Upper lobe of right lung (tissue), 1 donor: ENCODE measurements at regions not wholly inside any gene's neighbourhood (a gene's known extent, or its start where the extent isn't known, plus 50 kb on each side); places are given as distances from the start of the nearest gene placed in this dataset.

Experiments used
- ATAC-seq: fragments of 200-7000 bp; cut with Tn5 transposase; one replicate; pipeline ENCODE4 v1.9.1; 2020; ENCODE audit warnings: mild to moderate bottlenecking, moderate library complexity
- DNase-seq: peaks from one replicate; pipeline ENCODE4 v3.0.0-alpha.2; 2020
- H3K27ac ChIP-seq: fragments of 200-600 bp; one replicate; pipeline ENCODE4 v1.8.0; 2022
- H3K27me3 ChIP-seq: fragments of 200-600 bp; one replicate; pipeline ENCODE4 v1.8.0; 2022; ENCODE audit warnings: mild to moderate bottlenecking
- H3K36me3 ChIP-seq: fragments of 200-600 bp; one replicate; pipeline ENCODE4 v1.8.0; 2022
- H3K4me1 ChIP-seq: fragments of 200-600 bp; one replicate; pipeline ENCODE4 v1.8.0; 2022
- H3K4me3 ChIP-seq: fragments of 200-600 bp; one replicate; pipeline ENCODE4 v1.8.0; 2022; ENCODE audit warnings: mild to moderate bottlenecking
- H3K9me3 ChIP-seq: fragments of 200-600 bp; one replicate; pipeline ENCODE4 v1.8.0; 2022
- CTCF ChIP-seq: fragments of 200-600 bp; IDR thresholded peaks from one replicate; pipeline ENCODE4 v1.8.0; 2022; ENCODE audit warnings: antibody characterized with exemption
- intact Hi-C: fragments of 100-400 bp; cut with DNase I; formaldehyde crosslinking; loops from one replicate; pipeline ENCODE4 v1.11.0; 2022
- donor health status: DM: no; HTN: yes; CAD: no; lungs with severe emphysema.

- H3K27me3 ChIP-seq = peaks cover 20% of the 10 kb centered on the region
These were observed 59.1 kb upstream of the TTC34 start for GRCh38 chr1:2860476-2861142.

DNA sequence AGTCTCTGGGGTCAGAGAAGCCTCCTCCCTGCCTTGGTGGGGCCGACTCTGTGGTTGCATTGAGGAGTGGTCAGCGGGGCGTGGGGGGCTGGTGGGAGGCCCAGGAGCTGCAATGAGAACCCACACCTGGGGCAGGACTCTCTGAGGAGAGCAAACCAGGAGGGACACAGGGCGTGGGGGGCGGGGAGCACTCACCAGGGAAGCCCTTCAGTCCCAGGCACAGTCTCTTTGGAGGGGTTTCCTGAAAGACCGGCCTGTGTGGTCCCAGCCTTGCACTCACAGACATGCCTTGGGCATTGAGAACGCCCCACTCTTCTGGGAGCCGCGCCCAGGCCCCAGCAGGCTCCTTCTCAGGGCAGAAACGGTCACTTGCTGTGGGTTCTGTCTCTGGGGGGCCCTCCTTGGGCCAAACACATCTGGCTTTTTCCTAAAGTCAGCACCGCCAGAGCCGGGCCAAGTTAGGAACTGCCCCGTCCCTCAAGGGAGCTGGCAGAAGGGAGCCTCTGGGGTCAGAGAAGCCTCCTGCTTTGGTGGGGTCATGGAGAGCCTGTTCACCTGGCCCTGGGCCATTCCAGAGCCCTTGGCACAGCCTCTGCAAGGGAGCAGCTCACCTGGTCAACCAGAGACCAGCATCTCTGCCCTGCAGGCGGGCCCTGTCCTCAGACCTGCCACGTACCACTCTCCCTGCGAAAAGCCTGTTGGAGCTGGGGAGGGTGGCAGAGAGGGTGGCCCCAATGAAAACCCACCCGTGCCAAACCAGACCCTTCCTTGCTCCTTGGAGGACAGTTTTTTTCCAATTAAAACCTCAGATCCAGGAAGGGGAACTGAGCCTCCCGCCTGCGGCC is 59.9 kb upstream of the TTC34 start:
- no peak for TF ChIP-seq CTCF
- Histone ChIP-seq H3K9me3 (no peaks in the 10 kb centered on the region), H3K36me3 (no peaks in the 10 kb centered on the region), H3K4me3 (no peak overlapping the region), H3K27me3 (peaks cover 25% of the 10 kb centered on the region), H3K27ac (no peak overlapping the region), H3K4me1 (no peaks in the 10 kb centered on the region)
- intact Hi-C loops = no loop called here
- ATAC-seq (no peak), DNase-seq (no peak)

More at GRCh38 chr1:2860476-2861142, 59.1 kb upstream of the TTC34 start:
- ATAC-seq (no peak), DNase-seq (no peak)
- H3K4me3 ChIP-seq = no peak overlapping the region
- H3K27ac ChIP-seq = no peak overlapping the region
- H3K9me3 ChIP-seq = no peaks in the 10 kb centered on the region
- no peaks in the 10 kb centered on the region for H3K36me3 ChIP-seq
- TF ChIP-seq CTCF = no peak
- no peaks in the 10 kb centered on the region for H3K4me1 ChIP-seq
- intact Hi-C loops = no loop called here

DNA sequence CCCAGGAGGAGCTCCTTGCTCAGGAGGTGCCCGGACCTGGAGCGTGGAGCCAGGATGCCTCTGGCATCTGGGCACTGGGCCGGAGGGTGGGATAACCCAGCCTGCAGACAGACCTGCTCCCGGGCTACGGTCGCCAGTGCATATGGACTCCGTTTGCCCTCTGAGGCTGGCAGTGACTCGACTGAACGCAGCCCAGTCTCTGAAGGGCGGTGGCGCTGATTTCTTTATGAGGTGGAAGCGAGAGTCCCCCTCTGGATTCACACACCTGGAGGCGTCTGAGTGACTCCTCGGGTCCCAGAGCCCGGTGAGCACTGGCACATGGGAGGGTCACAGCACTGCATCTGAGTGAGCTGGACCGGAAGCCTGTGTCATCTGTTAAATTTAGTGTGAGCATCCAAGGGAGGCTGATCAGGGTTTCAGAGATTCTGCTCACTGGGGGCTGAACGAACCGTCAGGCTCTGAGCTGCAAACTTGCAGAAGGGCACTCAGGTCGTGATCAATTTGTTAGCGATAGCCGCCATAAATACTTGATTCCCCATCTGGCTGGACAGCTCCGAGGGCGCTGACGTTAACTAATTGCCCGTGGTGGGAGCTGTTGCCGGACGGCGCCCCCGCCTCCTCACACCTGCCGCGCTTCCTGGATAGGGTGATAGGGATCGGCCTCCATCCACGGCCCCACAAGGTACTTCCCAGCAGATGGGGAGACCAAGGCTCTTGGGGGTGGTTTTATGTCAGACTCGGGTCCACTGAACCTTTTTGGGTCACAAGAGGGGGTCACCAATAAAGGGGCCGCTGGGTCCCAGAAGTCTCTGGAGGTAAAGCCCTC is 60.7 kb upstream of the TTC34 start:
- H3K4me3 ChIP-seq = no peak overlapping the region
- H3K36me3 ChIP-seq = no peaks in the 10 kb centered on the region
- no peaks in the 10 kb centered on the region for H3K4me1 ChIP-seq
- no peak for DNase-seq
- ATAC-seq = no peak
- peaks cover 29% of the 10 kb centered on the region for H3K27me3 ChIP-seq
- TF ChIP-seq CTCF = no peak
- no peaks in the 10 kb centered on the region for H3K9me3 ChIP-seq
- H3K27ac ChIP-seq = no peak overlapping the region
- intact Hi-C loops = no loop called here

DNA sequence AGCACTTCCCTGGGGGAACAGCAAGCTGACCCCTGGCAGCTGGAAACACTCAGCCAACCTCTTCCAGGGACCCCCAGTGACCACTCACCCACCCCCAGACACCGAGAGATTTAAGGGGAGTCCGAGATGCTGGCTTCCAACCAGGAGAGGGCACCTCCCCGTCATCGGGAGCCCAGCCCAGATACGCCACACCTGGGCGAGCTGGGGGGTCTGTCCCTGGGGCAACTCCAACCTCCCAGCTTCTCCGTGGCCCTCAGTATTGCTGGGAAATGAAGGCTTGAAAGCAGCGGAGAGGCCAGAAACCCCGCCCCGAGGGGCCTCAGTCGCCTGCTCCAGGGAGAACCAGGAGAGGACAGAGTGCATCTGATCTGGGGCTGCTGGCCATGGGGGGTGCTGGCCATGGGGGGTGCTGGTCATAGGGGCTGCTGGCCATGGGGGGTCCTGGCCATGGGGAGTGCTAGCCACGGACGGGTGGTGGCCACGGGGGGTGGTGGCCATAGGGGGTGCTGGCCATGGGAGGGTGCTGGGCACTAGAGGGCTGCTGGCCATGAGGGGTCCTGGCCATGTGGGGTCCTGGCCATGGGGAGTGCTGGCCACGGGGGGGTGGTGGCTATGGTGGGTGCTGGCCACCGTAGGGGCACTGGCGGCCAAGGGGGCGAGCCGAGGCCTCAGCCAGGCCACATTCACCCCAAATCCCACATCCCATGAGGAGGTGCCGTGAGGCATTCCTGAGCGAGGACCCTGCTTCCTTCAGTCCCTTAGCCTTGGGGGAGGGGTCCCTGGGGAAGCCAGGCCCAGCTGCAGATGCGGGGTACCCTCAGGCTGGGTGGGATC is 61.5 kb upstream of the TTC34 start:
- no peaks in the 10 kb centered on the region for H3K36me3 ChIP-seq
- H3K4me3 ChIP-seq = no peak overlapping the region
- ATAC-seq (no peak), DNase-seq (no peak)
- no peaks in the 10 kb centered on the region for H3K4me1 ChIP-seq
- intact Hi-C loops = no loop called here
- H3K27ac ChIP-seq = no peak overlapping the region
- H3K9me3 ChIP-seq = no peaks in the 10 kb centered on the region
- H3K27me3 ChIP-seq = peaks cover 32% of the 10 kb centered on the region
- TF ChIP-seq CTCF = no peak

- Histone ChIP-seq H3K27me3 (peaks cover 32% of the 10 kb centered on the region), H3K9me3 (no peaks in the 10 kb centered on the region), H3K4me3 (no peak overlapping the region), H3K27ac (no peak overlapping the region), H3K36me3 (no peaks in the 10 kb centered on the region), H3K4me1 (no peaks in the 10 kb centered on the region)
- DNase-seq = no peak
- ATAC-seq = no peak
- intact Hi-C loops = no loop called here
- no peak for TF ChIP-seq CTCF
These were observed 62.1 kb upstream of the TTC34 start for GRCh38 chr1:2863648-2863963.
